Mucosa of stomach (tissue), 1 donor: ENCODE measurements at regions not wholly inside any gene's neighbourhood (a gene's known extent, or its start where the extent isn't known, plus 50 kb on each side); places are given as distances from the start of the nearest gene placed in this dataset.
"Not testable (repeated sequence)": the region's sequence is repeated elsewhere in the genome, so short reads cannot be mapped to it uniquely, and the experiment has no call there.

Source experiments
- H3K27me3 ChIP-seq: one replicate; pipeline ENCODE4 v1.7.0; 2013; ENCODE audit warnings: mild to moderate bottlenecking, low read length; ENCODE audit not compliant: control insufficient read depth, insufficient read depth
- H3K36me3 ChIP-seq: one replicate; pipeline ENCODE4 v1.7.0; 2013; ENCODE audit warnings: low read length; ENCODE audit not compliant: control insufficient read depth, insufficient read depth
- H3K4me1 ChIP-seq: one replicate; pipeline ENCODE4 v1.7.0; 2013; ENCODE audit warnings: mild to moderate bottlenecking, low read length; ENCODE audit not compliant: control insufficient read depth, insufficient read depth
- H3K4me3 ChIP-seq: one replicate; pipeline ENCODE4 v1.7.0; 2013; ENCODE audit warnings: low read length
- H3K9ac ChIP-seq: one replicate; pipeline ENCODE4 v1.7.0; 2013; ENCODE audit warnings: mild to moderate bottlenecking, low read length, moderate library complexity
- H3K9me3 ChIP-seq: one replicate; pipeline ENCODE4 v1.7.0; 2013; ENCODE audit warnings: mild to moderate bottlenecking, low read length, moderate library complexity; ENCODE audit not compliant: control insufficient read depth
- donor health status: Pancreatic carcinoma.

DNA sequence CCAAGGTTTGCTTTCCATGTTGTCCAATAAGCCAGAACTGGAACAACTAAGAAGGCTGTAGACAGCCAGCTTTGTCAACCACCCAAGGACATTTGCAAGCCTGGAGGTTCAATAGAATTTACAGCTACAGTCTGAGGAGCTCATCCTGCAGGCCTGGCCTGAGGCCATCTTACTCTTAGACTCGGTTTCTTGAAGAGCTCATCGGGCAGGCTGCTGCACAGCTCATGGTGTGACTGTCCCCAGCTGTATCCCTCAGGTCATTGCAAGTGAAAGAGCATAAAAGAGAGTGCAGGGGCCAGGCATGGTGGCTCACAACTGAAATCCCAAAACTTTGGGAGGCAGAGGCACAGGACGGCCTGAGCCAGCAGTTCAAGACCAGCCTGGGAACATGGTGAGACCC, 96.9 kb upstream of the FOXQ1 start:
- Histone ChIP-seq H3K4me1 (no peaks in the 10 kb centered on the region), H3K9ac (no peak overlapping the region), H3K9me3 (no peaks in the 10 kb centered on the region), H3K36me3 (no peaks in the 10 kb centered on the region), H3K27me3 (no peaks in the 10 kb centered on the region), H3K4me3 (no peak overlapping the region)

DNA sequence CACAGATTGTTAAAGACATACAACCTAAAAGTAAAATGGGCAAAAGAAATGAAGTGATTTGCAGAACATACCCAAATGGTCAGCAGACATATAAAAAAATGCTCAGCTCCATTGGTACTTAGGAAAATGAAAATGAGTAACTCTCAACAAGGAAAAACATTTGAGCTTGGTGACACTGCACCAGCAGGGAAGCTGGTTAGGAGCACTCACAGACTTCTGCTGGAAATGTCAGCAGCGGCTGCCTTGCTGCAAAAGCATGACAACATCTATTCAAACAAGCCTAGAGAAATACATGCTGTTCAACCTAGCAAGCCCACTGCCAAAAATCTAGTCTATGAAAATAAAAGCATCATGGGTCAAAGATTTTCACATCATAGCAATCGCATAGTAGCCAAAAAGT, 99.0 kb upstream of the FOXQ1 start:
- no peak overlapping the region for H3K4me3 ChIP-seq
- H3K9me3 ChIP-seq: no peaks in the 10 kb centered on the region
- H3K27me3 ChIP-seq: no peaks in the 10 kb centered on the region
- no peak overlapping the region for H3K9ac ChIP-seq
- no peaks in the 10 kb centered on the region for H3K4me1 ChIP-seq
- H3K36me3 ChIP-seq: no peaks in the 10 kb centered on the region

DNA sequence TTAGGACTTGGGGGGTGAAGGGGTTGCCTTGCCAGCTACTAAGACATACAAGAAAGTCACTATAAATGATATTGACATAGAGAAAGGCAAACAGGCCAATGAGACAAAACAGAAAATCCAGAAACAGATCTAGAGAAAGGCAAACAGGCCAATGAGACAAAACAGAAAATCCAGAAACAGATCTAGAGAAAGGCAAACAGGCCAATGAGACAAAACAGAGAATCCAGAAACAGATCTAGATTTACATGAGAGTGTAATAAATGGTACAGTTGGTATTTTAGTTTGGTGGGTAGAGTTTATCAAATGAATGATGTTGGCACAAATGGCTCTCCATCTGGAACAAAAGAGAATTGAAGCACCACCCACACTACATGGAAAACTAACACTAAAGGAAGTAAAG, 99.8 kb upstream of the FOXQ1 start:
- H3K9me3 ChIP-seq, H3K4me3 ChIP-seq, H3K36me3 ChIP-seq, H3K9ac ChIP-seq, H3K27me3 ChIP-seq, H3K4me1 ChIP-seq: not testable (repeated sequence)

DNA sequence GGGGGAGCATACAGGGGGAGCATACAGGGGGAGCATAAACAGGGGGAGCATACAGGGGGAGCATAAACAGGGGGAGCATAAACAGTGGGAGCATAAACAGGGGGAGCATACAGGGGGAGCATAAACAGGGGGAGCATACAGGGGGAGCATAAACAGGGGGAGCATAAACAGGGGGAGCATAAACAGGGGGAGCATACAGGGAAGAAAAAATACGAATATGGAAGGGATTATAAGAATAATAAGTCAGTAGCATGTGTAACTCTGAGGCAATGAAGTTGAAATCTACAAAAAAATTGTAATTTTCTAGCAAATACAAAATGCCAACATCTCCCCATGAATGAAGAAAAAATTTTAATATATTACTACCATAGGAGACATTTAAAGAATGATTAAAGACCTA, 101.3 kb upstream of the FOXQ1 start:
- H3K27me3 ChIP-seq, H3K9ac ChIP-seq, H3K4me1 ChIP-seq, H3K9me3 ChIP-seq, H3K4me3 ChIP-seq, H3K36me3 ChIP-seq: not testable (repeated sequence)

DNA sequence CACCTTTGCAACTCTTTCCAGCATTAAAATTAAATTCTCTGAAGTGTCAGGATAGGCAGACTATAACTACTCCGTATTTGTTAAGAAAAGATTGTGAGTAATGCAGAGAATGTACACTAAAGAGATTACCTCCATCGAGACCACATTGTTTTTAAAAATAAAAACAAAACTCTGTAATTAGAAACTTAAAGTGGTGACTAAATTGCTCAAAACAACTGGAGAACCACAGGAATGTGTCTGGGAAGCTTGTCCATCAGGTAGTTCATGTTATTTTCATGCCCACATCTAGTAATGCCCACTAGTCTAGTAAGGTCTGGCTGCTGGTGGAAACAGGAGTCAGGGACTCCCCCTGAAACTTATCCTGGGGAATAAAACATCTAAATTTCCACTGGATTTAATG, 103.0 kb upstream of the FOXQ1 start:
- no peaks in the 10 kb centered on the region for H3K9me3 ChIP-seq
- H3K27me3 ChIP-seq: no peaks in the 10 kb centered on the region
- no peaks in the 10 kb centered on the region for H3K4me1 ChIP-seq
- H3K9ac ChIP-seq: no peak overlapping the region
- no peaks in the 10 kb centered on the region for H3K36me3 ChIP-seq
- H3K4me3 ChIP-seq: no peak overlapping the region

DNA sequence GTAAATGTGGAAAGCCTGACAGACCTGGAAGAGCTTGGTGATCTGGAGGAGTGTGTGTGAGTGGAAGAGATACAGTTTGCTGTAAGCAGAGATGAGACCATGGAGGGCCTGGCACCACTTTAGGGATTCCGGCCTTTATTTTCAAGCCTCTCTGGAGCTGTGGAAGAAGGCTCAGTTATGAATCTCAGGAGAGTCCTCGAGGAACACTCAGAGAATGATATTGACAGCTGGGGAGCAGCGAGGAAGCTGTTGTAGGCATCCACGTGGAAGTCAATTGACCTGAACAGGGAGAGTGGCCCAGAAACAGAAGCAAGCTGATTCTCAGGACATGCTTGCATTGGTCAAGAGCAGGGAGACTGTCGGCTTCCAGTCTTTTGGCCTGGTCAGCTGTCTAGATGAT, 108.4 kb upstream of the FOXQ1 start:
- H3K9ac ChIP-seq: no peak overlapping the region
- H3K4me1 ChIP-seq: no peaks in the 10 kb centered on the region
- H3K9me3 ChIP-seq: no peaks in the 10 kb centered on the region
- H3K4me3 ChIP-seq: no peak overlapping the region
- H3K27me3 ChIP-seq: no peaks in the 10 kb centered on the region
- no peaks in the 10 kb centered on the region for H3K36me3 ChIP-seq

DNA sequence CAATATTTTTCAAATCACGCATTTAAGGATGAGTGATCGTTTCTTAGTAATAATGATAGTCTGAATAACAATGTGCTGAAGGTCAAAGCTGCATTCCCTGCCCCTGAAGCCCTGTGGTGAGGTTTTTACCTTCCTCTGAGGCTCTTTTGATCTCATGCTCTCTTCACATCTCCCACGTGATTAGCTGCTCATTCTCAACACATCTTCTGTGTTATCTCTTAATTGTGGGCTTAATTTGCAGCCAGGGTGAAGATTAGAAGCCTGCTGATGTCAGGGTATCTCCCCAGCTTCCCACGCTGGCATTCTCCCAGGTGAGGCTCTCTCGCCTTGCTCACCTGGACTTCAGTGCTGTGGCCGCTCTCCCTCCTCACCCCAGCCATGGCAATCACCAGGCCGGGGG, 109.7 kb upstream of the FOXQ1 start:
- Histone ChIP-seq H3K4me3 (no peak overlapping the region), H3K36me3 (no peaks in the 10 kb centered on the region), H3K4me1 (no peaks in the 10 kb centered on the region), H3K27me3 (no peaks in the 10 kb centered on the region), H3K9ac (no peak overlapping the region), H3K9me3 (no peaks in the 10 kb centered on the region)

DNA sequence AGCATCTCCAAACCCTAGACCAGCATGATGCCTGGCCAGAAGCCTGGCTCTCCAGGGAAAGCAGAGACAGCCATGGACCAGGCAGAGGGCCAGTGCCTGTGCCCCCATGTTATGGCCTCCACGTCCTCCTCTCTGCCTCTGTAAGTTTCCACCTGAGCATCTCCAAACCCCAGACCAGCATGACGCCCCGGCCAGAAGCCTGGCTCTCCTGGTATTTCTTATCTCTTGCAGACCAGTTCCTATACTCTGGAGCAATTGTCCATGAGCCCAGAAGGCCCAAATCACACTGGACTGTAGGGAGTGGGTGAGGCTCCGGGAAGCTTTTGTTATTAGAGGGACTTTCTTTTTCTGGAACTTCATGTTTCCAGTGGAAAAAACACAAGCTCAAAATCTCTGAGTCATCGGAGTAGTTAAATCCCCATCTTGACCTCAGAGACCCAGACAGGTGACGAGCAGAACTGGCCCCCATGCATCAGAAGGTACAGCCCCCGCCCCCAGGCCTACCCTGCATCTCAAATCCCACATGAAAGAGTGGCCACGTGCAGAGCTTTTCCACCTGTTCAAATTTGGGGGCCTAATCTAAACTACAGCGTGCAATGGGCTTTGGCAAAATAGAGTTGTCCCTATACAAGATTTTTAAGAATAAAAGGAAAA, 110.2 kb upstream of the FOXQ1 start:
- Histone ChIP-seq H3K36me3 (no peaks in the 10 kb centered on the region), H3K9me3 (no peaks in the 10 kb centered on the region), H3K9ac (no peak overlapping the region), H3K4me3 (no peak overlapping the region), H3K4me1 (no peaks in the 10 kb centered on the region), H3K27me3 (no peaks in the 10 kb centered on the region)

DNA sequence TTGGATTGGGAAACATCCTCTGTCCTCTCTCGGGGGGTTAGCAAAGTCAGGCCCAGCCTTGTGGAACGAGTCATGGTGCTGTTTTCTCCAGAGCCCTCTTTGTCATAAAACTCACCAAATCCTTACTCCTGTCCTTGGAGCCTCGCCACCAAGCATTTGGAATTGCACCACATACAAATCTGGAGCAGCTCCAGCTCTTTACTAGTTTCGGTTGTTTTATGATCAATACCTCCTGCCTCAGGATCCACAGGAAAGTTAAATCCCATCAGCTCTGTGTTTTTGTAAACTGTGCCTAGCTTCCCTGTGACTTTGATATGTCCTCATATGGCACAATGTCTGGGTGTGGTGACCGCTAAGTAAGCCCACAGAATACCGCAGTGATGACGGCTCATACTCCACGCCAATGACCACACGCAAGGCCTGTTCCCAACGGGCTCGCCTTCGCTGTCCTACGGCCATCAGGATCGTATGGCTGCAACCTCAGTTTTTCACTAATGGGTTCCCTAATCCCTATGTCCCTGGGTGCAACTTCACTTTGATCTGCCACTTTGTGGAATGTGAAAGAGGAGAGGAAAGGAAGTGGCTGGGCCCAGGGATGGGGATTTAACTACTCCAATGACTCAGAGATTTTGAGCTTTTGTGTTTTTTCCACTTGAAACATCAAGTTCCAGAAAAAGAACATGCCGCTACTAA, 111.3 kb upstream of the FOXQ1 start:
- H3K9ac ChIP-seq: no peak overlapping the region
- no peaks in the 10 kb centered on the region for H3K27me3 ChIP-seq
- H3K4me3 ChIP-seq: no peak overlapping the region
- H3K9me3 ChIP-seq: no peaks in the 10 kb centered on the region
- no peaks in the 10 kb centered on the region for H3K4me1 ChIP-seq
- H3K36me3 ChIP-seq: no peaks in the 10 kb centered on the region

DNA sequence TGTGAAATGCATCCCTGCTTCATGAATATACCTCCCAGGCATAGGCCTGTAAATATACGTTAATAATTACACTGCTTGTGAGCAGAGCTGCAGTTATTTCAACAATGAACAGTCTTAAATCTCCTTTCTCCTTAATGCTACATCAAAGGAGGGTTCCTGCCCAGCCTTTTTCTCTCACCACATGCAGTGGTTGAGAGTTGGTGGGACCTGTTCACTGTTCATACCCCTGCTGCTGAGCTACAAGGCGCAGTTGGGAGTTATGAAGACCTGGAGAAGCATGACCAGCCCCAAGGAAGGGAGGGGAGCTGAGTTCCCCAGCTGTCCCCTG, 111.9 kb upstream of the FOXQ1 start:
- no peaks in the 10 kb centered on the region for H3K4me1 ChIP-seq
- no peak overlapping the region for H3K4me3 ChIP-seq
- H3K27me3 ChIP-seq: no peaks in the 10 kb centered on the region
- H3K36me3 ChIP-seq: no peaks in the 10 kb centered on the region
- H3K9ac ChIP-seq: no peak overlapping the region
- no peaks in the 10 kb centered on the region for H3K9me3 ChIP-seq

DNA sequence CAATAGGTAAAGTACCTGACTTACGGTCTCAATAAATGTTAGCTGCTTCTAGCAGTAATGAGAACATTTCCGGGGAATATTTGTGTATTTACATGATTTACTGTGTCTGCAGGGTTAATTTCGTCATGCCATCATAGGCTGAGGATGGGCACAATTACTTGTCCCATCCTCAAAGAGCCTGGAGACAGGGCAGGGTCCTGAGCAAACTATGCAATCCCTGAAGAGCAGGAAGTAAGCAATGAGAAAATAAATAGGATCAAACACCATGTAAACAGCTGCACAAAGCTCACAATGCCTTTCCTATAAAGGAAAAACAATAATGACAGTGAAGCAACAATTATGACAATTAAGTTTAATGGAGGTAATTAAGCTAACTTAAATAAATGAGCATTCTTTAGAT, 114.6 kb upstream of the FOXQ1 start:
- Histone ChIP-seq H3K36me3 (no peaks in the 10 kb centered on the region), H3K4me3 (no peak overlapping the region), H3K9ac (no peak overlapping the region), H3K9me3 (no peaks in the 10 kb centered on the region), H3K4me1 (no peaks in the 10 kb centered on the region), H3K27me3 (no peaks in the 10 kb centered on the region)

DNA sequence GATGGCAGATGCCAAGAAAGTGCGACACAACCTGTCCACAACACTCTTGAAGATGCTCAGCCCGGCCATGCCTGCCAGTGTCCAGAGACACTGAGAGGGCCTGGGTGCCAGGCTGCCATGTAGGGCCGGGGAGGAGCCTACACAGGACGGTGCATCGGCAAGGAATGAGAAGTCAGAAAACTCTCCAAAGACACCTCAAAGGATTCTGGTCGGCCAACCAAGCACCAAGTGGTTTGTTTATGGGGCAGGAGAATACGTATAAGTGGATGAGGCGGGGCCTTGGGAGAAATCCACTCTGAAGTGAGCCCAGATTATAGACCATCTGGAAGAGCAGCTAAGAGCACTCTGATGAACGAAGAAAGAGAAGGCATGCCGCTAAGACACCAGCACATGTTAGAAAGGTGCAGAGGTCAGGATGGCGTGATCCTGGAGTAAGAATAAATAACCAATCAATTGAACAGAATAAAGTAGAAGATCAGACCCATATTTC, 120.7 kb upstream of the FOXQ1 start:
- H3K9me3 ChIP-seq: no peaks in the 10 kb centered on the region
- H3K9ac ChIP-seq: no peak overlapping the region
- H3K4me3 ChIP-seq: no peak overlapping the region
- no peaks in the 10 kb centered on the region for H3K4me1 ChIP-seq
- H3K27me3 ChIP-seq: no peaks in the 10 kb centered on the region
- no peaks in the 10 kb centered on the region for H3K36me3 ChIP-seq

DNA sequence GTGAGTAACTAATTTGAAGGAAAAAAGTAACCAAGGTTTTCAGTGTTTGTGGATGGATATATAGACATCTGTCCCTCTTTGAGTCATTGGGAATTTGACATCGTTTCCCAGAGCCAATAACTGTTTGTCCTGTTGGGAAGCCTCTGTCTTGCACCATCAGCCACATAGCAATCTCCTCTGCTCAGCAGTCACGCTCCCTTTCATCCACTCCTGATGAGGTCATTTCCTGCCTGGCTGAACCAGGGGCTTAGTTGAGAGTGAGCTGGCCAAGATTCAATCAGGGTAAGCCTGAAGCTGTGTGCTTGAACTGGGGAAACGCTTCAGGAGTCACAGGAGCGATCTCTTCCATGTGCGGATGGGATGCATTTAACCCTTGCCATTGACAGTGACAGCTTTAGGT, 121.5 kb upstream of the FOXQ1 start:
- H3K9me3 ChIP-seq: no peaks in the 10 kb centered on the region
- H3K36me3 ChIP-seq: no peaks in the 10 kb centered on the region
- H3K9ac ChIP-seq: no peak overlapping the region
- H3K27me3 ChIP-seq: no peaks in the 10 kb centered on the region
- no peak overlapping the region for H3K4me3 ChIP-seq
- no peaks in the 10 kb centered on the region for H3K4me1 ChIP-seq
